UCSD-AML1 (cell line): ENCODE measurements at regions not wholly inside any gene's neighbourhood (a gene's known extent, or its start where the extent isn't known, plus 50 kb on each side); places are given as distances from the start of the nearest gene placed in this dataset.
"Not testable (repeated sequence)": the region's sequence is repeated elsewhere in the genome, so short reads cannot be mapped to it uniquely, and the experiment has no call there.

Experiments used
- DNase-seq: peaks from one replicate; lab custom pipeline; 2025; ENCODE audit not compliant: unreplicated experiment; lab: John Stamatoyannopoulos, UW

DNA sequence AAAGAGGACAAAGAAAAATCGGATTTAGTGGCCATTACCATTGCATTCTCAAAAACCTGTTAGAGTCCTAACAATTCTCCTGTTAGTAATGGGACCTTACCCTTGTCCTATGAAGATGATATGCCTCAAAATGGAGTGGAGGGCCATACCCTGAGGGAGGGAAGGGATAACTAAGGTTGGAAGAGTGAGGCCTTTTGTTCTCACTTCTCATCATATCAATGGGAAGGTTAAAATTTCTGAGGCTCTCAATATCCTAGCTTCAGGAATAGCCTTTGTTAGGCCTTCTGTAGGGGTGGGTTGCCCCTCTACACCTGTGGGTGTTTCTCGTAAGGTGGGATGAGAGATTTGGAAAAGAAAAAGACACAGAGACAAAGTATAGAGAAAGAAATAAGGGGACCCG is 109.4 kb upstream of the SGIP1 start:
- not testable (repeated sequence) for DNase-seq

DNA sequence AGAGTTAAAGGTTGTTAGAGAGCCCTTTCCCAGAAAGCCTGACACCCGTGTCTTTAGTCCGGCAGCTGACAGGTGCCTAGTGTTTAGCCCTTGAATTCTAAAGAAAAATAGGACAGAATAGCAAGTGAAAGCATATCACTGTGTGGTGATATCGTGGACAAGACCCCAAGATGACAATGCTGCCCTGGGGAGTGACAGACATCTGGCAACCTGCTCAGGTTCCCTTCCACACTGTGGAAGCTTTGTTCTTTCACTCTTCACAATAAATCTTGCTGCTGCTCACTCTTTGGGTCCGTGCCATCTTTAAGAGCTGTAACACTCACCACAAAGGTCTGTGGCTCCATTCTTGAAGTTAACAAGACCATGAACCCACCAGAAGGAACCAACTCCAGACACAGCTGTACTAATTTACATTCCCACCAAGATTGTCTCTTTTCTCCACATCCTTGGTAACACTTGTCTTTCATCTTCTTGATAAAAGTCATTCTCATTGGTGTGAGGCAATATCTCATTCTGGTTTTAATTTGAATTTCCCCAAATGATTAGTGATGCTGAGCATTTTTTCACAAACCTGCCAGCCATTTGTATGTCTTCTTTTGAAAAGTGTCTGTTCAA is 107.6 kb upstream of the SGIP1 start:
- DNase-seq, result no peak

DNA sequence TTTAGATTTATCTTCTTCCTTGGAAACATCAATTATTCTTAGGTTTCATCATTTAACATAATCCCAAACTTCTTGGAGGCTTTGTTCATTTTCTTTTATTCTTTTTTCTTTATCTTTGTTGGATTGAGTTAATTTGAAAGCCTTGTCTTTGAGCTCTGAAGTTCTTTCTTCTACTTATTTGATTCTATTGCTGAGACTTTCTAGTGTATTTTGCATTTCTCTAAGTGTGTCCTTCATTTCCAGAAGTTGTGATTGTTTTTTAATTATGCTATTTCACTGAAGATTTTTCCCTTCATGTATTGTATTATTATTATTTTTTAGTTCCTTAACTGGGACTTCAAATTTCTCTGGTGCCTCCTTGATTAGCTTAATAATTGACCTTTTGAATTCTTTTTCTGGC is 103.1 kb upstream of the SGIP1 start:
- DNase-seq, result not testable (repeated sequence)

DNA sequence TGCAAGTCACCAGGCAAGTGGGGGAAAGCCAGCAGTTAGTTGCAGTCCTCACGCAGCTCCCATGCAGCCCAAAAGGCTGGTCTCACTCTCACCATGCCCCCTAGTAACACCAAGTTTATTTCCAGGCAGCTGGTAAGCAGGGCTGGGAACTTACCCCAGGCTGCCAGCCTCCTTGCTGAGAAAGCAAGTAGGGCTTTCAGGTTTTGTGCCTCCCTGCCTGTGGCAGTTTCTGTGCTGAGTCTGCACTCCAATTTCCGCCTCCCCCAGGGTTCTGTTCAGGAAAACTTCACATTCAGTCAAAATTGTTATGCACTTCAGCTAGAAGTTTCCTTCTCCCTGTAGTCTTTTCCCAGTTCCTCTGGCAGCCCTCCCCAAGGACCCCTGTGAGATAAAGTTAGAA is 102.0 kb upstream of the SGIP1 start:
- no peak for DNase-seq

DNA sequence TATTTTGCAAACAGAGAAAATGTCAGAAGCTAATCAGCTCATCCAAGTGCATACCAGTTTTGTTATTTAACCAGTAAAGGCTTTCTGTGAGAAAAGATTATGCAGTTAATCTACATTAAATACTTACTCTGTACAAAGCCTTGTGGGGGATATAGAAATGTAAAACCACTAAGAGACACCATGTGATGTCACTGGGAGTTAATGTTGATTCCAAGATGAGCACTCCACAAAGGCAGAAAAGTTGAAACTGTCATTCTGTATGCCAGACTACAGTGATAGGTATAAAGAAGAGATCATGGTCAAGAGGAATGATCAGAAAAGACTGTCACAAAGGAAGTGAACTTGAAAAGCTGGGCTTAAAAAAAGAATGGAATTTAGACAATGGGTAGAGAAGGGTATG is 100.3 kb upstream of the SGIP1 start:
- no peak for DNase-seq

DNA sequence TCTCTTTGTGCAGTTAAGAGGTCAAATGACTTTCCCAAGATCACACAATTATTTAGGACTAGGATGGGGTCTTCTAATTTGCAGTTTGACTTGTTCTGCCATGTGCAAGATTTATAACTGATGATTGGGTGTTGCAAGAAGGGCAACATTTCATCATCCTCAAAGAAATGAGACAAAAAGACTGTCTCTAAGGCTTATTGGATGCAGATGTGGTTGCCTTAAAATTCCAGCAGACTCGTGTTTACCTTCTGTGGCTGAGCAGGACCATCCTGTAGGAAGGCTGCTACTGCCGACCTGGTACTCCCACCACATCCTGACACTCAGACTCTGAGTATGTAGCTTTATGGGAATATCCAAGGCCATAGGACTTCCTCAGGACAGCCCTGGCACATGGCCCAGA is 99.9 kb upstream of the SGIP1 start:
- DNase-seq, result no peak

DNA sequence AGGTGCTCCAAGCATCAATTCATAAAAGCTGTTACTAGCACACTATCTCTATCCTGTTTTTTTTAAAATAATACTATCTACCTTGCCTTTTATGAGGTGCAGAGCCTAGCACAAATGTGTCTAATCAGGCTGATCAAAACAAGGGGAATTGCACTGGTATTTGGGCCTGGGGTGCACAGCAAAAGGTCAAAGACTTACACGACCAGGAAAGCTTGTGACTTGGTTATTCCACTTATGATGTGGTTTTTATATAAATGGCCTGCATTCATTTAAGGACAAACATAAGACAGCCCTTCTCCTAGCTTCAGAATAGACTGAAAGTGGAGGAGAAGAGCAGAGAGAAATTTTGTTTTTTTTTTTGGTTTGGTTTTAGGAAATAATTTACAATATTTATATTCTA is 98.4 kb upstream of the SGIP1 start:
- no peak for DNase-seq

DNA sequence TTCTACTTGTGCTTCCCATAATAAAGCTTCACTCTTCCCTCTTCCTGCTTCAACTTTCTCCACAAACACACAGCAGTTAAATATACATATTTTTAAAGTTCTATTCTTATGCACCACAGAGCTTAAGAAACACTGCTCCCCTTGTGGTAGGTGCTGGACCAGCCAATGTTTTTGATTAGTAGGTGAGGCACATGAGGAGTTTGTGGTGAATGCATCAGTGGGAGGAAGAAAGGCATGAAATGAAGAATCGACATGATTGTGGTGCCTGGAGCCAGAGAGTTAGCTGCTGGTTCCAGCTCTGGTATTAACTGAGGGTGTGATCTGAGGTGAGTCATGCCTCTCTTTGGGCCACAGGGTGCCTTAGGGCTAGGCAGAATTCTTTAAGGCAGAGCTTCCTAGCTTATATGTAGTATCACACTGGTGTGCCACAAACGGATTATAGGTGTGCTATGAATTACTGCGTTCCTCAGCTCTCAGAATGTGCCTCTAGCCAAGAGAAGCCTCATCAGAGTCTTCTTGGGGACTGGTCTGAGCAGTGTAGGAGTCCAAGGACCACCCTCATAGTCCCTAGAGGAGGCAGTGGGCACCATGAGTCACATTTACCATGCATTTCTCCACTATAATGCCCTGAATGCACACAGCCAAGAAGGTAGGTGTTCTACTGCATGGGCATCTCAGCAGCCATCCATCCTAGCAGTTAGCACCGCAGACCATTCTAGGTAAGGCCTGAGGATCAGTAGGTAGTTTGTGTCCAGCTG is 97.4 kb upstream of the SGIP1 start:
- peak; percentile 42 for DNase-seq

DNA sequence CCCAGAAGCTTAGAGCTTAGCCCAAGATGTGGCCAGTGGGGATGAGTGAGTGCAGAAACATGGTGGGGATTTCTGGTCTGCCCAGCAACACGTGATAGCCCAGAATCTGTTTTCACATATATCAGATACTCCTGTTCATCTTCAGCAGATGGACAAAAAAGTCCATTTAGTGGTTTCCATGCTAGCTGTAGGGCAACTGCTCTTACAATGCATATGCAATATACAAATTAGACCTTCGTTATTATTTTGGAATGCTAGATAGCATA is 96.9 kb upstream of the SGIP1 start:
- no peak for DNase-seq

DNA sequence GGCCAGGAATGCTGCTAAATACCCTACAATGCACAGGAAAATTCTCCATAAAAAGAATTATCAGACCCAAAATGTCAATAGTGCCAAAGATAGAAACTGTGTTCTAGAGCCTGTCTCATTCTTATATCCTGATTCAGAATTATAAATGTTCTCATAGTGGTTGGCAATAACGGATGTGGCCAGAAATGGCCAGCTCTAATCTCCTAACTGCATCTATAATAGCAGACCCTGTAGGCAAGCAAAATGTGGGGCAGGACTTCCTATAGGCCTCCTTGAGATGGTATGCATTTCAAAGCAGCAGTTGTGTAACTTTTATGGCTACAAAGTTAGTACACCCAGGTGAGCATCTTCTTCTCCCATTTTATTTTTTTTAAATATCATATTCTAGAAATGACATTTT is 95.9 kb upstream of the SGIP1 start:
- DNase-seq, result peak; percentile 21

DNA sequence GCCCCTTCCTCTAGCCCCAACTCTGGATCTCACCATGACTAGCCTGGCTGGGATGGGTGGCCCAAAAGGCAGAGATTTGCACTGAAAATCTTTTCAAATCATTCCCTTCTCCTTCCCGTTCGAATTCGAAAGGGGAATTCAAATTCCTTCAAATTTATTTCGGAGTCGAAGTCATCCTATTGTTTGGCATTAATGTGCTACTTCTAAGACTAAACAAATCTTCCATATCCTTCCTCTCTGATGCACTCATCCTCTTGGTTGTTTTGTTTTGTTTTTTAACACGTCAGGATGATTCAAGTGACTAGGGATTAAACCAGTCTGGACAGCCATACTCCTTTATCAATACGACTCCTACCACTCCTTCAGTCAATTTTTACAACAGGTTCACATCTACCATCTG is 95.5 kb upstream of the SGIP1 start:
- no peak for DNase-seq

DNA sequence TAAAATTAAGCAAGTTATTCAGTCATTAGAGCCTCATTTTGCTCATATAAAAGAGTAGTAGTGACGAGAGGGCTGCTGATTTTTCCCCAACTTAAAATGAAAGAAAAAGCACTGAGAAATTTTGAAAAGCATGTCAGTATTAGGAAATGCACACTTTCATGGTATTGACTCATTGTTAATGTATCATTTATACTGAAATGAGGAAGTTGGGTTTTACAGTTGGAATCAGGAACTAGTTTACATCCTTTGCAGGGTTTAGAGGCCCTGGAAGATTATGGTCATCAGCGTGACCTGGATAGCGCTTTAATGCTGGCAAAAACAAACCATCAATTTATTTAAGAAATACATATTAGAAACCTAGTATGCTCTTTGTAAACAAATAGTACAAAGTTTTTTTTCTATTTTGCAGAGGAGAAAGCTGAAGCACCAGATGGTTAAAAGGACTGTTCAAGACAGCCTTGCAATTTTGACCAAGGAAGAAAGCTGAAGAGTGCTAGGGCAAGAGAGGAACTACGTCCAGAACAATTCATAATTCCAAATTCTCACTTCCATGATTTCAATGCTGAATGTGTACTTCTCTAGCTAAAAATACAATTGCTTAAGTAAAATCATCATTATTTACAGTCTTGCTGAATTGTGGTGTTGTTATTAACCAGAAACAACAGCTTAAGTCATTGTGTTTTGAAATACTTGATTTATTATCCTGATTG is 94.8 kb upstream of the SGIP1 start:
- no peak for DNase-seq

DNA sequence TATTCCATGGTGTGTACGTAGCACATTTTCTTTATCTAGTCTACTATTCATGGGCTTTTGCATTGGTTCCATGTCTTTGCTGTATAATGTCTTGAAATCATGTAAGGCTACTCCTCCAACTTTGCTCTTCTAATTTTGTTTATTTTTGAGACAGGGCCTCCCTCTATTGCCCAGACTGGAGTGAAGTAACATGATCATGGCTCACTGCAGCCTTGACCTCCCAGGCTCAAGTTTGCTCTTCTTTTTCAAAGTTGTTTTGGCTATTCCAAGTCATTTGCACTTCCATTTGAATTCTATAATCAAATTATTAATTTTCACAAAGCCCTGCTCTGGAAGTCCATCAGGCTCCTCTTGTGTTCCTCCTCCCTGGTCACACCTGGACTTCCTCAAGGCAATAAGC is 90.2 kb upstream of the SGIP1 start:
- DNase-seq, result no peak

DNA sequence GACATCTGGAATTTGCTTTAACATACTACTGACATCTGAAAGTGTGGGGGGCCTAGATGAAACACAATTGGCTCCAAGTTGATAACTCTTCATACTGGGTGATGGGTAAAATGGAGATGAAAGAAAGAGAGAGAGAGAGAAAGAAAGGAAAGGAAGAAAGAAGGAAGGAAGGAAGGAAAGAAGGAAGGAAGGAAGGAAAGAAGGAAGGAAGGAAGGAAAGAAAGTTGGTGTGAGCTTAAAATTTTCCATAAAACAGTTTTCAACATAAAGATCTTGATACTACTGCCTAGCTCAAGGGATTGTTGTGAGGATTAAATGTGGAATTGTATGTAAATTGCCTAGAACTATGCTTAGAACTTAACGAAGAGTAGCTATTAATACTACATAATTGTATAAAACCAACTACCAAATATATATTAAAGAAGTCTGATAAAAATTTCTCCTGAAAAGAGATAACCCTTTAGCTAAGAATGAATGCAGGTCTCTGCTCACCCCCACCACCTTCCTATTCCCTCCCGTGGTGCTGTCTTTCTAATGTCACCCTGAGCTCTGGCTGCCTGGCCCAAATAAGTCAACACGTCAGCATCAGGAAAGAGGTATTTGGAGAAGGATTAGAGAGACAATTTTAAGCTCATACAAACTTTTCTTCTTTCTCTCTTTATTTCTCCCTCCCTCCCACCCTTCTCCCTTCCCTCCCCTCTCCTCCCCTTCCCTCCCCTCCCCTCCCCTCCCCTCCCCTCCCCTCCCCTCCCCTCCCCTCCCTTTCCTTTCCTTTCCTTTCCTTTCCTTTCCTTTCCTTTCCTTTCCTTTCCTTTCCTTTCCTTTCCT is 89.3 kb upstream of the SGIP1 start:
- no peak for DNase-seq

DNA sequence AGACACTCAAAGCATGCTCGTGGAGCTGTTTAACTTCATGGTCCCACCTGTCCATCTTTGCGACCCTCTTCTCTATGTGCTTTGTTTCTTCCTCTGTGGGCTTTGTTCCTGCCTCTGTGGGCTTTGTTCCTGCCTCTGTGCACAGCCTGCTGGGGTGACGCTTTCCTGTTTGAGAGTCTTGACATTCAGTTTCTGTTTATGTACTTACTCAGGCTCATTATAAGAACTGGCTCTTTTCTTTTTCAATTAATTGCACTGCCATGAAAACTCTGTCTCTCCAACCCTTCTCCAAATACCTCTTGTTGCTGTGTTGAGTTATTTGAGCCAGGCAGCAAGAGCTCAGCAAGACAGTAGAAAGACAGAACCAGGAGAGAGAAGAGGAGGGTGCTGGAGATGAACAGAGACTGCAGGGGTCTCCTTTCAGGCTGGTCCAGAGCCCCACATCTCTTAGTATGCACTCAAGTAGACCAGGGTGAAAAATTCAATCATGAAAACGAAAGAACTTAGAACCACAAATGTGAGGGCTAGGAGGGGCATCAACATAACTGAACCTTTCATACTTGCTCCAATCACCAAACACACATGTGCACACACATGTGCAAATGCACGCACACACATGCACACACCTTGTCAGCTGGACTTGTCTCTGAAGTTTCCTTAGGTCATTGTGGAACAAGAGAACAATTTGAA is 88.3 kb upstream of the SGIP1 start:
- peak; percentile 45 for DNase-seq

DNA sequence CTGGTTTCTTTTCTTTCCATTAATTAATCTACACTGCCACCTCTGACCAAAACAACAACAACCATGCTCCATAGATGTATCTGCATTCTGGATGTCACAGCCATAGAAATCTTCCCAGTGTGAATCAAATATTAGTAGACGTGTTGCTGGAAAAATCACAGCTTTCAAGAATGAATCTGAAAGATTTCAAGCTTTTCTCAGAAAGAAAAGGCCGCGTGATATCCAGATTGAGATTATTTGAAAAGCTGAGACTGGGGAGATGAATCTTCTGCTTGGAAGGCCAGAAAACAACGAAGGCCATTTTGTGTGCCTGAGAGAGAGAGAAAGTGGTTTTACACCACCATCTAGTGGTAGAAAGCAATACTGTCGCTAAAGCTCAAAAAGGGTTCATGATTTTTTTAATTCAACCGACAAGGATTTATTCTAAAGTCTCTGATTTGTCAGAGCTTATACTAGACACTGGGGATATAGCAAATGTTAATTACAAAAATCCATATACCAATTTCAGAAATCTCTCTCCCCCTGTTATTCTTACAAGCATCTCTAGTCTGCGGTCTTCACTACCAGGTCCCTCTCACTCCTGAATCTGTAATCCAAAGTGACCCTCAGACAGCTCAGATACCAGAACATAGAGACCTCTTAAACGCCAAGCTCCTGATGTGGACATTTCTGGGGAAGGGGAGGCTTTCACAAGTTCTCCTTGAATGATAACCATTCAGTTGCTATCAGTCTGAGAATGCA is 87.5 kb upstream of the SGIP1 start:
- no peak for DNase-seq

DNA sequence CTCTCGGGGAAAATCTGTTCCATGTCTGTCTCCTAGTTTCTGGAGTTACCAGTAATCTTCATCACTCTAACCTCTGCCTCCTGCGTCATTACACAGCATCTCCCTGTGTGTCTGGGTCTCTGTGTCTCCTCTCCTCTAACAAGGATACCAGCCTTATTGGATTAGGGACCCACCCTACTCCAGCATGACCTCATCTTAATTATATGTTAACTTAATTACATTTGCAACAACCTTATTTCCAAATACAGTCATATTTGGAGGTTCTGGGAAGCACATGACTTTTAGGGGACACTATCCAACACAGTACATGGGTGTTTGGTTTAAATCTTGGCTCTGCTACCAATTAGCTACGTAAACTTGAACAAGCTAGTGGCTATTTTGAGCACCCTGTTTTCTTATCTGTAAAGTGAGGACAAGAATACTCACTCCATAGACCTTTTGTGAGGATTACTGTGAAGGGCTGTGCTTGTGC is 83.9 kb upstream of the SGIP1 start:
- DNase-seq, result no peak

DNA sequence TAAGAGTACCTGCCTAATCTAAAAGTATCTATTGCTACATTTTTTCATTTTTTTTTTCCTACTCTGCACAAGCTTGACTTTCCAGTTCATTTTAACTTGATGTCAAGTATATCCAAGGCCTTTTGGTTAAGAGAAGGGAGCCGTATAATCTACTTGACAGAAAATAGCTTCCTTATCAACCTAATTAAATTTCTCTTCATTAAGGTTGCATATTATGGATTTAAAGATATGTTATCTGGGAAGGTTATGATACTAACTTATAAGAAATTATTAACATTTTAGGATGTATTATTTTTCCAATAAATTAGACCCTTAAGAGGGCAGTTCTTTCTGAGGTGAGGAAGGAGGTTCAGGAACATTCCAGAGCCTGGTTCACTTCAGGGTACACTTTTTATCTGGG is 83.1 kb upstream of the SGIP1 start:
- no peak for DNase-seq

DNA sequence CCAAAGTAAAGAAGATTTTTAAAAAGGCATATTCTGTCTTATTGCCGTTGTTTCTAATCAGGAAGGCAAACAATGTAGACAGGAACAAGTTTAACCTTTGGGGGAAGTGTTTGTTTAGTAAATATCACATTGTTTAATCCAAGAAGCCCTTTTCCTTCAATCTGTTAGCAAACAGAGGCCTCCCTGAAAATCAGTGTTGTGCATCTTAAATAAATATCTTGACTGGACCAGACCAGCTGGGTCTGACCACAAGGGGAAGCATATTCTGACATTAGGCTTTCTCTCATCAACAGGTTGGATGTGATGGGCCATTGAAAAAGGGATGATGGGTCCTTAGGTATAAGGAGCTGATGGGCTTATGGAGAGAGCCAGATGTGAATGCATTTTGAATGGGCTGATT is 81.8 kb upstream of the SGIP1 start:
- DNase-seq, result no peak

DNA sequence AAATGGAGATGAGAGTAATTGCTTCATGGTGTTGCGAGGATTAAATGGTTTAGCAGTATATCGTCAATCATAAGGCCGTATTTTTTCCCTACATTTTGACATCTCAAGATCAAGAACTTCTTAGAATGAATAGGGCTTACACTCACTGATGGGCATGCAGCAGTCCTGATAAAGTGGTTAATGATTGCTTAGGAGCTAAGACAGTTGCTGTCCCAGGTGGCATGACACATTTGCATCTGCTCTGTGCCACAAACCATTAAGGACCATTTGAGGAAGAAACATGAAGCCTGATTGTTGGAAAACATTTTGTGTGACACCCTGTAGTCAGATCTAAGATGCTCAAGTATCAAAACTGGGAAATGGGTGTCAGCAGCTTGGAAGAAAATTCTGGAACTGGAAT is 81.0 kb upstream of the SGIP1 start:
- DNase-seq, result no peak
